Dermis blood vessel endothelial cell (primary cell): ENCODE measurements at regions not wholly inside any gene's neighbourhood (a gene's known extent, or its start where the extent isn't known, plus 50 kb on each side); places are given as distances from the start of the nearest gene placed in this dataset.

Experiments
- DNase-seq: peaks from one replicate; pipeline ENCODE4 v3.0.0; 2010

DNA sequence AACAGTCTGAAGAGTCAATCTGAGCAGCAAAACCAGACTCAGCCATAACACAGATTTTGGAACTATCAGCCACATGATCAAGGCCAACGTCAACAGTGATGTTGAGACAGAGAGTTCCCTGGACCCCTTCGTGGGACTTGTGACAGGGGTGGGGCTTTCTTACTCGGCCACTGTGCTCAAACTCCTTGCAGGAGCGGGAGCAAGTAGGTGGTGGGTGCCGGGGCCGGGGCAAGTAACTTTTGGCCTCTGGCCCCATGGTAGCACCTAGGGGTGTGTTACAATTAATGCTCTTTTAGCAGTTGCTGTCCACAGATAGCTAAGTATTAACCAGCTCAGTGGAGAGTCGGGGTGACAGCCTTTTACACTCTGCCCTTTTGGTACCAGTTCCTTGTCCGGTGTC is 384.4 kb downstream of the NUAK1 start:
- no peak for DNase-seq

DNA sequence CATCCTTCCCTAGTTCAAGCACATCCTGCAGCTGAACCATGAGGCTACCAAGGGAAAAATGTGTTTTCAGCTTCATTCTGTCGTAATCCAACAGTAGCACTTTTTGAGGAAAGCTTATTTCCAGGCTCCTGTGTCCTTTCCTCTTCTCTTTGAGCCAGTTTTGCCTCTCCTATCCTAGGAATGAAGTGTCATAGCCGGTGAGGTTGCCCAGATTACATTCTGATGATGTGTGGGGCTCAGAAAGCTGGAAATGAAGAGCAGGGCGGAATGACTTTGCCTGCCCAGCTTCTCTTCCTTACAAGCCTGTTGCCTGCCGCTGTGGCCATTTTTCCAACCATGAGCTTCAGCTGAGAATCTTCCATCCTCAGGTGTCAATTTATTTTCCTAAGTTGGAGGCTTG is 381.8 kb downstream of the NUAK1 start:
- DNase-seq: no peak

DNA sequence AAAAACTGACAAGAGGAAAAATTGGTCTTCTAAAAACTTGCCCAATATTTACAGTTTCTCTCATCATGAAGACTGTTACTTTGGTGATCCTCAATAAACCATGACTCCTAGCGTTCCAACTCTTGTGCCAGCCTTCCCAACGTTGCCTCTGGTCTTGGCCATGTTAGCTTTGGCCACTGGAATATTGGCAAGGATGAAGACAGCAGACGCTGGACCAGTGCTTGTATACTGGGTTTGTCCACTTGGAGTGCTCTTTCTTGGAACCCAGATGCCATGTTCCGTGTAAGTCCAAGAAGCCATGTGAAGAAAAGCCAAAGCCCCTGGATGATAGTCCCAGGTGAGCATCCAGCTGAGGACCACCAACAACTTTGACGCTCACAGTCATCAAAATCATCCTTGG is 379.6 kb downstream of the NUAK1 start:
- DNase-seq: no peak

- peak; percentile 76 for DNase-seq
Measured at GRCh38 chr12:105761075-105761474, 377.7 kb downstream of the NUAK1 start.

GRCh38 chr12:105764216-105764835 is 374.4 kb downstream of the NUAK1 start:
- no peak for DNase-seq

- no peak for DNase-seq
Measured at GRCh38 chr12:105765053-105766014, 373.4 kb downstream of the NUAK1 start.

- no peak for DNase-seq
Measured at GRCh38 chr12:105766029-105766428, 372.7 kb downstream of the NUAK1 start.

- DNase-seq: no peak
Measured at GRCh38 chr12:105769486-105769885, 369.3 kb downstream of the NUAK1 start.

DNA sequence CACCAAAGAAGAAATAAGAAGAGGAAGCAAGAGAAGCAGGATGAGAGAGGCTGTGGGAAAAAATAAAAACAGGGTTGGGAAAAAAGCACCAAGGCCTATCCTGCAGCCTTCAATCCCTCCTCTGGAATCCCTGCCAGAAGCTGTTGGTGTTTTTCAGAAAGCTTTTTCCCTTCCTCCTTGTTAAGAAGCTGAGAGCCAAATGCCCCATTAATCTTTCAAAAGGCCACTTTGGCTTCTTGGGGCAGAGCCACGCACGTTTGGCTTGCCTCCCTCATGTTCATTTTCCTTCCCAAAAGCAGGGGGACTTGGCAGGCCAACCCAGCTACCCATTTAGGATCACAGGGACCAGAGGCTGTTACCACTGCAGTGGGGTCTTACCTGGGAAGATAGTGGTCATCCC is 365.3 kb downstream of the NUAK1 start:
- no peak for DNase-seq

- no peak for DNase-seq
Measured at GRCh38 chr12:105774037-105774436, 364.7 kb downstream of the NUAK1 start.

DNA sequence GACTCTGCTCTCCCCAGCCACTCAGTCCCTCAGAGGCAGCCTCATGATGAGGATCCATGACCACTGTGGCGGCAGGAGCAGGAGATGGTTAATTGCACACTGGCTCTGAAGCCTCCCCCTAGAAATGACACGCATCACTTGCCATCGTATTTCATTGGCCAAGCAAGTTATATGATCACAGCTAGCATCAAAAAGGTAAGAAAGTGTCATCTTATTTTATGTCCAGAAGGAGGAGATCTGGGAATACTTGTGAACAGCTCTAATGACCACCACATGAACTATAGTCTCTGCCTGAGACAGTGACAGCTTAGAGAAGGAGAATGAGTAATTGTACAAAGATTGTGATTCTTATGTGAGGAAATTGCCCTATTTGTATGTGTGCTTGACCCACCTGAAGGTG is 363.4 kb downstream of the NUAK1 start:
- peak; percentile 40 for DNase-seq

DNA sequence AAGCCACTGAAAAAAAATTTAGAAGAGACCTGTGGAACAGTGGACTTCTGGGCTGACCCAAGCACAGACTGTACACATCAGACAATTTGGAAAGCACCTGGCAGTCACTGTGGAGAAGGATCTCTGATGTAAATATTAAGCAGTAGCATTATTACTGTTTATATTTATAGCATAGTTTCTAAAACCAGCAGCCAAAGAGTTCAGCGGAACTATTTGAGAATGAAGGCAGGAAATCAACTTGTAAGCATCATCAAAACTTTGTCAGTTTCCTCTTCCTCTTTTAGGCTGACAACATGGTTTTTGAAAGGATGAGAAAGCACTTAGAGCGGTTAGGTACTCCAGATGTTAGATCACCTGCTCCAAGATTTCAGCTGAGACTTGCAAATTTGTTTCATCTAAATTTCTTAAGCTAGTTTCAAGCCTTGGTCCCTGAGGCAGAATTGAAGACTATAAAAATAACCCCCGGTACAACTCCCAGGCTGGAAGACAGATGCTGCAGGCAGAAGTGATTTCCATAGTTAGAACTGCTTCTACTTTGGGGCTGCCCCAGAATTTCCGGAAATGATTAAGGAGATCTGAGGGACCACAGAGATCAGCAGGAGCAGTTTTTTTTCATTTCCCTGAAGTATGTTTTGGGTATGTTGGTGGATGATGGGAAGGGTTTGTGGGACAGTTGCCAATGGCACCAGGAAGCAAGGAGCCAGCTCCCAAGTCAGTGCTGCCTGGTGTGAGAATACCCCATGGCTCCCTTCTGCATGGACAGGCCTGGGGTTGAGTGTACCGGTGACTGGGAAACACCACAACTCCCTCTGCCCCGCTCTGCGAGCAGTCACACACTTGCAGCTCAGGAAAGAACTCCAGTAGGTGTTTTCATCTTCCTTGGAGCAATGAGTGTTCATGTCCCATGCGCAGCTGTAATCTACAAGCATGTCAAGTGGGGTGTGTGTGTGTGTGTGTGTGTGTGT is 354.5 kb downstream of the NUAK1 start:
- peak; percentile 32 for DNase-seq

- DNase-seq: no peak
Measured at GRCh38 chr12:105793421-105793820, 345.3 kb downstream of the NUAK1 start.

DNA sequence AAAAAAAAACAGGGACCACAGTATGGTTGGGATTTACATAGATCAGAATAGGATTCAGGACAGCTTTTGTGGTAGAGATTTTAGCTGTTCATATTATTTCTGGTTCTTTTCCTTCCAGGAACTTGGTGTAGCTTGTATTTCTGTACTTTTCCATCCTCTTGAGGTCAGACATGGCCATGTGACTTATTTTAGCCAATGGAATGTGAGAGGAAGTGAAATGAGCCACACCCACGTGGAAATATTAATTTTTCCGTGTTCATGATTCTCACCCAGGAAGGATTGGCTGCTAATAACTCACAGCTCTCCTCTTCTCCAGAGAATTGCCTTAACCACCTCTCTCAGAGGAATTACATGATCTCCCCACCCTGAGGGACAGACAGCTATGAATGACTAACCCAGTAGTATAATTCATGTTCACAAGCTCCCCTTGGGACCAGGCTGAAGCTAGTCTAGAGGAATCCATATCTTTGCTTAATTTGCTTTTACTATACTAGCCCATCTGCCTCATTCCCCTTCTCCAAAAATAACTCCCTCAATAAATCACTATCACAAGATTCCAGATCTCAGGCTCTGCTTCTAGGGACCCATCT is 340.4 kb downstream of the NUAK1 start:
- no peak for DNase-seq

GRCh38 chr12:105799103-105799502 is 339.7 kb downstream of the NUAK1 start:
- no peak for DNase-seq

GRCh38 chr12:105801351-105801750 is 337.4 kb downstream of the NUAK1 start:
- no peak for DNase-seq

DNA sequence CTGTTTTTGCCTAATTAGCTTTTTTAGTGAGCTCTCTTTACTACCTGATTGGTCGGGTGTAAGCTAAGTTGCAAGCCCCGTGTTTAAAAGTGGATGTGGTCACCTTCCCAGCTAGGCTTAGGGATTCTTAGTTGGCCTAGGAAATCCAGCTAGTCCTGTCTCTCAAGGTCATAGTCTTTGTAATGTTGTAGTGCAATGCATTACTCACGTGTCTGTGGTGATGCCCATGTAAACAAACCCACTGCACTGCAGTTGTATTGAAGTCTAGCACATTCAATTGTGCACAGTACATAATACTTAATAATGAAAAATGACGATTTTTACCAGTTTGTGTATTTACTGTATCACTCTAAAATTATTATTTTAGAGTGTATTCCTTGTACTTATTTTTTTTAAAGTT is 335.5 kb downstream of the NUAK1 start:
- no peak for DNase-seq

- no peak for DNase-seq
Measured at GRCh38 chr12:105804591-105805265, 334.0 kb downstream of the NUAK1 start.

DNA sequence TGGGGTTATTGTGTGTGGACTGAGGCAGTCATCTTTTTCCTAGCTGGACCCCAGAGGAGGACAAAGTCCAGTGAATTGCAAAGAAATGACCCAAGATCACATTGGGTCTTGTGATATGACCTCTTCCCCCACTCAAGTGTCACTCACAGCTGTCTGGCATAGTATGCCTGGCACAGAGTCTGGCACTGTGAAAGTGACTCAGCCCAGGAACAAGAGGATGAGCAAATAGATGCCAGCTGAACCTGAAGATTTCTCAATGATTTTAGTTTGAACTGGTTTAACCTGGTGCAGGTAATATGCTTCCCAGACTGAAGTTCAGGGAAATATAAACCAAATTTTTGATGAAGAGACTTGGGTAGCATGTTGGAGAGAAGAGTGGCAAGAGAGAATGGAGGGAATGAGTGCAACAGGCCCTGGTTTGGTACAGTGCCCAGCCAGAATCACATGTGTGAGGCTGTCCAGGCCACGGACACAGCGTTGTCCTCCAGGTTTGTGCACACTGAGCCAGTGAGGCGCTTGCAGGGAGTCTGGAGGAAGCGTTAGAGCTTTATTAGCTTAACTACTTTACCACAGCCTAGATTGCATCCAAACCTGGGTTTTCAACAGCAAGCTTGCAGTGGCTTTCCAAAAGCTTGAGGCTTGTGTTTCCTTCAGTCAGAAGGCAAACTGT is 332.9 kb downstream of the NUAK1 start:
- DNase-seq: no peak

DNA sequence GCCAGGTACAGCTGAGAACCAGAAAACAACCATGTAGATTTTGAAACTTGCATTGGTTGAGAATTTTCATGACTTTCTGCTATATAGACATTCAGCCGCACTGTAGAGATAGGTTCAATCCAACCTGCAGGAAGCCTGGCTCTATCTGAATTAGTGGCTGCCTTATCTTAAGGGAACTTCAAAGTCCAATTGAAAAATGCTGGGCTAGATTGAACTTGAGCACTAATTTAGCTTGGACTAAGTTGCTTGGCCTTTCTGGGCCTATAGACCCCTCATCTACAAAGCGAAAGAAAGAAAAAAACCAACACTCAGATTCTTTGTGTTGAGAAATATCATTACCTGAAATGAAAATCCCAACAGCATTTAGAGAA is 332.4 kb downstream of the NUAK1 start:
- DNase-seq: no peak

GRCh38 chr12:105812366-105812765 is 326.4 kb downstream of the NUAK1 start:
- DNase-seq: no peak
